DND-41 (cell line): ENCODE measurements at regions not wholly inside any gene's neighbourhood (a gene's known extent, or its start where the extent isn't known, plus 50 kb on each side); places are given as distances from the start of the nearest gene placed in this dataset.

Source experiments
- ATAC-seq: fragments of 200-7000 bp; cut with Tn5 transposase; 3 replicates; pipeline ENCODE4 v1.9.1; 2021; ENCODE audit warnings: low read depth; ENCODE audit not compliant: insufficient read depth
- DNase-seq: peaks from one replicate; pipeline ENCODE4 v3.0.0-alpha.2; 2020
- H2AFZ ChIP-seq: 2 replicates; pipeline ENCODE4 v1.6.0; 2012; ENCODE audit warnings: low read depth, low read length
- H3K27ac ChIP-seq: 2 replicates; pipeline ENCODE4 v1.5.1; 2012; ENCODE audit warnings: low read length, inconsistent platforms
- H3K27me3 ChIP-seq: fragments of 200-600 bp; sonication (generic); 2 replicates; pipeline ENCODE4 v1.6.0; 2012; ENCODE audit warnings: low read length, mild to moderate bottlenecking, inconsistent platforms; ENCODE audit not compliant: insufficient read depth, poor library complexity
- H3K36me3 ChIP-seq: 2 replicates; pipeline ENCODE4 v1.5.1; 2012; ENCODE audit warnings: low read length, inconsistent platforms; ENCODE audit not compliant: insufficient read depth
- H3K4me1 ChIP-seq: 2 replicates; pipeline ENCODE4 v1.5.1; 2012; ENCODE audit warnings: mild to moderate bottlenecking, low read length; ENCODE audit not compliant: insufficient read depth
- H3K4me2 ChIP-seq: 2 replicates; pipeline ENCODE4 v1.6.0; 2012; ENCODE audit warnings: mild to moderate bottlenecking, moderate library complexity, low read length, inconsistent platforms; ENCODE audit not compliant: insufficient read depth
- H3K4me3 ChIP-seq, 2 experiments: fragments of 200-600 bp in 1 of 2; shearing (Covaris generic) in 1 of 2; 2 replicates each; pipeline ENCODE4 v1.5.1; 2012 to 2016; ENCODE audit warnings: inconsistent platforms in 2 of 2, low read length in 2 of 2, mild to moderate bottlenecking in 2 of 2, low read depth in 1 of 2, moderate library complexity in 1 of 2
- H3K79me2 ChIP-seq: 2 replicates; pipeline ENCODE4 v1.6.0; 2012; ENCODE audit warnings: low read length, inconsistent platforms; ENCODE audit not compliant: insufficient read depth
- H3K9ac ChIP-seq: 2 replicates; pipeline ENCODE4 v1.6.0; 2012; ENCODE audit warnings: low read depth, mild to moderate bottlenecking, inconsistent platforms, low read length, moderate library complexity
- H3K9me3 ChIP-seq: 2 replicates; pipeline ENCODE4 v1.5.1; 2012; ENCODE audit warnings: low read length, moderate library complexity, mild to moderate bottlenecking, inconsistent platforms; ENCODE audit not compliant: insufficient read depth, severe bottlenecking
- H4K20me1 ChIP-seq: 2 replicates; pipeline ENCODE4 v1.6.0; 2012; ENCODE audit warnings: low read length; ENCODE audit not compliant: insufficient read depth
- EZH2 ChIP-seq: IDR thresholded peaks from 3 replicates; pipeline ENCODE4 v1.6.1; 2012; ENCODE audit warnings: borderline replicate concordance, low read depth, mild to moderate bottlenecking, moderate library complexity, low read length, inconsistent platforms; ENCODE audit not compliant: severe bottlenecking
- TF ChIP-seq, protein P1 (sequence below): IDR thresholded peaks from 2 replicates; pipeline ENCODE4 v1.5.1; 2012; ENCODE audit warnings: borderline replicate concordance, low read length, moderate library complexity, mild to moderate bottlenecking; ENCODE audit not compliant: poor library complexity, severe bottlenecking; ENCODE audit errors: extremely low read depth

- DNase-seq: no peak
- no peaks in the 10 kb centered on the region for H3K36me3 ChIP-seq
These were observed 53.3 kb upstream of the NUDT7 start for GRCh38 chr16:77669057-77669456.

More at GRCh38 chr16:77669057-77669456, 53.3 kb upstream of the NUDT7 start:
- Histone ChIP-seq H2AFZ (no peak overlapping the region), H3K27me3 (peaks cover 4% of the 10 kb centered on the region), H3K9ac (no peak overlapping the region), H3K9me3 (no peaks in the 10 kb centered on the region), H3K4me1 (no peaks in the 10 kb centered on the region), H3K79me2 (no peaks in the 10 kb centered on the region), H3K27ac (no peak overlapping the region), H3K4me3 (no peak overlapping the region), H4K20me1 (no peaks in the 10 kb centered on the region), H3K4me2 (no peak overlapping the region)
- no peak for TF ChIP-seq EZH2
- TF ChIP-seq, protein P1, sequence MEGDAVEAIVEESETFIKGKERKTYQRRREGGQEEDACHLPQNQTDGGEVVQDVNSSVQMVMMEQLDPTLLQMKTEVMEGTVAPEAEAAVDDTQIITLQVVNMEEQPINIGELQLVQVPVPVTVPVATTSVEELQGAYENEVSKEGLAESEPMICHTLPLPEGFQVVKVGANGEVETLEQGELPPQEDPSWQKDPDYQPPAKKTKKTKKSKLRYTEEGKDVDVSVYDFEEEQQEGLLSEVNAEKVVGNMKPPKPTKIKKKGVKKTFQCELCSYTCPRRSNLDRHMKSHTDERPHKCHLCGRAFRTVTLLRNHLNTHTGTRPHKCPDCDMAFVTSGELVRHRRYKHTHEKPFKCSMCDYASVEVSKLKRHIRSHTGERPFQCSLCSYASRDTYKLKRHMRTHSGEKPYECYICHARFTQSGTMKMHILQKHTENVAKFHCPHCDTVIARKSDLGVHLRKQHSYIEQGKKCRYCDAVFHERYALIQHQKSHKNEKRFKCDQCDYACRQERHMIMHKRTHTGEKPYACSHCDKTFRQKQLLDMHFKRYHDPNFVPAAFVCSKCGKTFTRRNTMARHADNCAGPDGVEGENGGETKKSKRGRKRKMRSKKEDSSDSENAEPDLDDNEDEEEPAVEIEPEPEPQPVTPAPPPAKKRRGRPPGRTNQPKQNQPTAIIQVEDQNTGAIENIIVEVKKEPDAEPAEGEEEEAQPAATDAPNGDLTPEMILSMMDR: no peak
- no peak for ATAC-seq
